ENCODE measurements at regions not wholly inside any gene's neighbourhood (a gene's known extent, or its start where the extent isn't known, plus 50 kb on each side); places are given as distances from the start of the nearest gene placed in this dataset.
A peak's percentile ranks its signal among the peaks of the same experiment; 100 is the strongest.

DNA sequence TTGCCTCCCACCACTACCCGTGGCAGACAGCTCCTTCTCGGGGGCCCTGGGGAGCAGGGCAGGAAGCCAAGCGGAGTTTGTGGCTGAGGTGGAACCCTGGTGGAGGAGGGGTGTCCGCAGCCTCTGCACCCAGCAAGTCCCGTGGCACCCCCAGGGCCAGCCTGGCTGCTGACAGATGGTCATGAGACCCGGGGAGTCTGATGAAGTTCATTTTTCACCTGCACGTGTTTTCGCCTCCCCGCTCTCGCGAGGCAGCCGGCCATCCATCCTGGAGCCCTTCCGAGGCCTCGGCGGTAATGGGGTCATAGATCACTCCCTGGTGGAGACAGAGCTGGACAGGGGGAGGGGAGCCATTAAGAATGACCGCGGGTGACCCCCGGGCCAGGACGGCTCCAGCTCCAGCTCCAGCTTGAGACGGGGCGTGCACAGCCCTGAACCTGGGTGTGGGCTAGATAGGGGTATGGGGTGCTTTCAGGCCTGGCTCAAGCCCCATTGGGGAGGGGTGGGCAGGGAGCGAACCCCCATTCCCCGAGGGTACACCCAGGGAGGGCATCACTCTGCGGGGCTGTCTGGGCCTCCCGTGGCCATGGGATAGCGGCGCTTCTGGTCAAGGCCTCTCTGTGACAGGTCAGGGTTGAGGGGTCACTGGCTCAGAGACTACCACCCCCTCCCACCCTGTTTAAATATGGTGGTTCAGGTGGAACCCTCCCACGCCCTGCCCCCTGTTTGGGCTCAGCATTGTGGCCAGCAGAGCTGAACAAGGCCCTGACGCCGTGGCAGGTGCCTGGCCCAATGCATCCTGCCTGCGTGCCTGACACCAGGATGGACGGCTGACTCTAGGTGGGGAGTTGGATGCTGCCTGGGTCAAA lies 227.4 kb upstream of the GSE1 start:
- DNase-seq (ENCODE audit: low spot score) (no peak), FAIRE-seq (no peak)

DNA sequence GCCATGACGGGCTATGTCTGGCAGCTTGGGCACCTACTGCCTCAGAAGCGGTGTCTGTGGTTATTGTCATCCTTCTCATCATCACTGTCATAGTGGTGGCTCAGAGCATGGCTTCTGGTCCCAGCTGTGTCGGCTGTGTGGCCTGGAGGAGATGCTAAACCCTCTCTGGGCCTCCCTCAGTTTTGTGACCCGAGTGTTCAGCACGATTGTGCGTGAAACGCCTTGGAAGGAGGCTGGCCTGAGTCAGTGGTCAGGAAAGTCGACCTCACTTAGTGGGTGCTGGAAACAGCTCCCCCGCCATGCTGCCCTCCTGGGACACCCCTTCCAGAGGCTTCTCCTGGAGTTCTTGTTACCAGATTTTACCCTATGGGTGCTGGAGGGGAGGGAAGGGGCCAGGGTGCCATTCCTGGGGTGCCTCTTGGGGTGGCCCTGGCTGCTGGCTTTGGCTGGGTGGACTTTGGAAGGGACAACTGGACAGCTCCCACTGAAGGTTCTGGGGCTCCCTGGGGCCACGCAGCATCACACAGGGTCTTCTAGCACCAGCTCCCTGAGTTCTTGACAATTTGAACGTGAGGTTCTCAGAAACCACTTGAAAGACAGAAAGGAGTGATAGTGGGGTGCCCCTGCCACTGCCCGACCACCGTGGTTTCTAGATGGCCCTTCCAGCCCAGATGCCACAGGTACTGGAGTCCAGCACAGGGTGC lies 226.5 kb upstream of the GSE1 start:
- DNase-seq (ENCODE audit: low spot score) (no peak), FAIRE-seq (no peak)

DNA sequence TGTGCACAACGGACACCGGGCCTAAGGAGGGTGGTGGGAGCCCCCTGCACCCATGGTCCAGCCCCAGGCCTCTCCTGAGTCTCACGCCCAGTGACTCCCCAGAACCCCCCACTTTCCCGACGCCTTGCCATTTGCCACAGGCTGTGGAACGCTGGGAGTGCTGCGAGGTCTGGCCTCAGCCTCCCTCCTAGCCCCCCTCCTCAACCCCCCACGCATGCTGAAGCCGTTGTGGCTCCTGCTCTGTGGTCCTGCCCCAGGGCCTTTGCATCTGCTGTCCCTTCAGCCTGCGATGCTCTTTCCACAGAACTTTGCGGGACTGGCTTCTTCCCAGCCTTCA lies 226.0 kb upstream of the GSE1 start:
- DNase-seq (ENCODE audit: low spot score) = no peak
- no peak for FAIRE-seq

DNA sequence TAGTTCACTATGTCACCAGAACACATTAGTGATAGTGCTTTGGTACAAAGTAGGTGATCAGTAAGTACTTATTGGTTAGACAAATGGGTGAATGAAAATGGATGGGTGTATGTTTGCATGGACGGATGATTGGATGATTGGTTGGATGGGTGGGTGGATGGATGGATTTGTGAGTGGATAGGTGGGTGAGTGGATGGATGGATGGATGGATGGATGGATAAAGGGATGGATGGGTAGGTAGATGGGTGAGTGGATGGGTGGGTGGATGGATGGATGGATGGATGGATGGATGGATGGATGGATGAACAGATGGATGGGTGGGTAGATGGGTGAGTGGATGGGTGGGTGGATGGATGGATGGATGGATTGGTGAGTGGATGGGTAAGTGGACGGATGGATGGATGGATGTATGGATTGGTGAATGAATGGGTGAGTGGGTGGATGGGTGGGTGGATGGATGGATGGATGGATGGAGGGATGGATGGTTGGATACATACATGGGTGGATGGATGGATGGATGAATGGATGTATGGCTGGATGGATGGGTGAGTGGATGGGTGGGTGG lies 225.3 kb upstream of the GSE1 start:
- FAIRE-seq (no peak), DNase-seq (ENCODE audit: low spot score) (no peak)

DNA sequence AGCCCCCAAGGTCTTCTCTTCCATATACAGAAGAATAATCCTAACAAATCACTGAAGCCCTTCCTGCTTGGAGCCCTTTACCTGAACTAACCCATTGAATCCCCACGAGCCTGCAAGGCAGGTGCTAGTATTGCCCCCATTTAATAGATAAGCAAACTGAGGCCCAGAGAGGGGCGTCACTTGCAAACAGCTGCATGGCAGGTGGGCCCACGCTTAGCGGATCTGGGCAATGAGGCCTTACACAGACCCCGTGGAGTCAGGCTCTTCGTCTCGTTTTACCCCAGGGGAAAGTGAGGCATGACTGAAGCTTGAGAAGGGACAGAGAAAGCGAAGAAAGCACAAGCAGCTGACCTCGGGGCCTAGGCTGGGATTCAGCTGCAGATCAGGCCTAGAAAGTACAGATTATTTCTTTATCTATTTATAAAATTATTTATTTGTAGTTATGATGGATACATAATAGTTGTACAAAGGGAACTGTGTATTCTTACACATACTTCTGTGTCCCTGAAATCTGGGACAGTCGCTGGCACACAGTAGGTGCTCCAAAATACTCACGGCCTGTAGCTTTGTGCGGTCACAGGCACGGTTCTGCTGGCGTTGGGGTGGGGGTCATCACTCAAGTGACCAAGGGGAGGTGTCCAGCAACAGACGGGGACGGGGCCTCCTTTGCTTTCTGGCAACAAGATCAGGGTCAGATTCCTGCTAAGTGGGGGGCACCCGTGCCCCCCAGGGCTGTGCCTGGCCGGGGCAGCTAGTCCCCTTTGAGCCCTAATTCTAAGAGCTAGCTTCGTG lies 223.2 kb upstream of the GSE1 start:
- DNase-seq (ENCODE audit: low spot score) = no peak
- no peak for FAIRE-seq

DNA sequence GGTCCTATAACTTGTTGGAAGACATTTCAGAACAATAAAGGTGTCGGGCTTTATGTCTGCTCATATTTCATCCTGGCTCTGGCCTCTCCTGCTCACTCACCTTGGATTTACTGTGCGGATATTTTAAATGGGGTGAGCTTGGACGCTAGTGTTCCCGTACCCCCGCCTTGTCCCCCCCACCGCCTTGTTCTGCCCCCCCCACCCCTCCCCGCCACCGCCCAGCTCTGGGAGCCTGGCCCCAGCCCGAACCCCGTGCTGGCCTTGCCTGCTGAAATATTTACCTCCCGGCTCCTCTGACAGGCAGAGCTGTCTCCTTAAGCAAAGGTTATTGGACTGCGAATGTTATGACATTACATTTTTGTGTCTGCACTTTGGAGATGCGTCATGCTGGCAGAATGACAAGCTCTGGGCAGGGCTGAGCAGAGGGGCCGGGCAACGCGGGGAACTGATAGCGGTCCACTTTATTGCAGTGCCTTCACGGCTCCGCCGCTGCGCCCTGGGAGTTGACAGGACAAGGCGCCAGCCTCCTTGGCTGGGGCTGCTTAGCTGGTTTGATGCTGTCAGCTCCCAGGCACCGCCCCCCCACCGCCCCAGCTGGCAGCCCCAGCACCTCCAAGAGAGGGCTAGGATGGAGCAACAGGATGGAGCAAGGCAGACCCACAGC lies 222.5 kb upstream of the GSE1 start:
- FAIRE-seq (peak; percentile 44), DNase-seq (ENCODE audit: low spot score) (peak; percentile 86)

DNA sequence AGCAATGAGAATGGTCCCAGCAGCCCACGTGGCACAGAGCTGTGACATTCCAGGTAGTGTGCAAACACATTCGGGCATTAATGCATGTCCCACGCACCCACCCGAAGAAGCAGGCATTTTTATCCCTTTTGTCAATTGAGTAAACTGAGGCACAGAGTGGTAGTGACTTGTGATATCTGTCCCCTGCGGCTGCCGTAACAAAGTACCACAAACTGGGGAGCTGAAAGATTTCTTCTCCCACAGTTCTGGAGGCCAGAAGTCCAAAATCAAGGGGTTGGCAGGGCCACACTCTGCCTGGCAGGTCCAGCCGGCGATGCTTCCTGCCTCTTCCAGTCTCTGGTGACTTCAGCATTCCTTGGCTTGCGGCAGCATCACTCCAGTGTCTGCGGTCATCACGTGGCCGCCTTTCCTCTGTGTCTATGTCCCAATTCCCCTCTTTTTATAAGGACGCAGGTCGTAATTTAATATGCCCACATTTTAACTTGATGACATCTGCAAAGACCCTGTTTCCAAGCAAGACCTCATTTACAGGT lies 221.9 kb upstream of the GSE1 start:
- FAIRE-seq (no peak), DNase-seq (ENCODE audit: low spot score) (no peak)

DNA sequence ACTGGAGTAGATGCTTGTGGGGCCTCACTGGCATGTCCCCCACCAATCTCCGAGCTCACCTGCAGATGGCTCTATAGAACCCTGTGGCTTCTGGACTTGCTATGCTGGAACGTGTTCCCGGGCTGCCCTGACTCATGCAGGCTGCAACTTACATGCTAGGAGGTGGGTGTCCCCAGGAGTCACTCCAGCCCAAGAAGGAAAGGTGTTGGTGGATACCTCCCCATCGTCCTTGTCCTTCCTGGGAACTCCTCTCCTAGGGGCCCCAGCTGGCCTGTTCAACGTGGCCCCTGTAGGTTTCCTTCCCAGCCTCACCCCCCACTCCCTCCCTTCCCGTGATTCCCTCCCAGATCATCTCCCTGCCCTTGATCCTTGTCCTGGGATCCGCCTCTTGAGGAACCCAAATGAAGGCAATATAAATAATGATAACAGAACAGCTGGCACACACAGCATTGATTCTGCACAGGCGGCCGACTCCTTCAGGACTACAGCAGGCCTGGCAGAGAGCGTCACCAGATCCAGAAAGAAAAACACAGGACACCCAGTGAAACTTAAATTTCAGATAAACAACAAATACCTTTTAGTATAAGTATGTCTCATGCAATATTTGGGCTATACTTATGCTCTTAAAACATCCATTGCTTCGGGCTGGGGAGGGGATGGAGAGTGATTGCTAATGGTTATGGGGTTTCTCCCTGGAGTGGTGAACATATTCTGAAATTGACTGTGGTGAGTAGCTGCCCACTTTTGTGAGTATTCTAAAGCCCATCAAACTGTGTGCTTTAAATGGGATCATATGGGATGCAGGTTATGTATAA lies 221.1 kb upstream of the GSE1 start:
- no peak for FAIRE-seq
- no peak for DNase-seq (ENCODE audit: low spot score)

DNA sequence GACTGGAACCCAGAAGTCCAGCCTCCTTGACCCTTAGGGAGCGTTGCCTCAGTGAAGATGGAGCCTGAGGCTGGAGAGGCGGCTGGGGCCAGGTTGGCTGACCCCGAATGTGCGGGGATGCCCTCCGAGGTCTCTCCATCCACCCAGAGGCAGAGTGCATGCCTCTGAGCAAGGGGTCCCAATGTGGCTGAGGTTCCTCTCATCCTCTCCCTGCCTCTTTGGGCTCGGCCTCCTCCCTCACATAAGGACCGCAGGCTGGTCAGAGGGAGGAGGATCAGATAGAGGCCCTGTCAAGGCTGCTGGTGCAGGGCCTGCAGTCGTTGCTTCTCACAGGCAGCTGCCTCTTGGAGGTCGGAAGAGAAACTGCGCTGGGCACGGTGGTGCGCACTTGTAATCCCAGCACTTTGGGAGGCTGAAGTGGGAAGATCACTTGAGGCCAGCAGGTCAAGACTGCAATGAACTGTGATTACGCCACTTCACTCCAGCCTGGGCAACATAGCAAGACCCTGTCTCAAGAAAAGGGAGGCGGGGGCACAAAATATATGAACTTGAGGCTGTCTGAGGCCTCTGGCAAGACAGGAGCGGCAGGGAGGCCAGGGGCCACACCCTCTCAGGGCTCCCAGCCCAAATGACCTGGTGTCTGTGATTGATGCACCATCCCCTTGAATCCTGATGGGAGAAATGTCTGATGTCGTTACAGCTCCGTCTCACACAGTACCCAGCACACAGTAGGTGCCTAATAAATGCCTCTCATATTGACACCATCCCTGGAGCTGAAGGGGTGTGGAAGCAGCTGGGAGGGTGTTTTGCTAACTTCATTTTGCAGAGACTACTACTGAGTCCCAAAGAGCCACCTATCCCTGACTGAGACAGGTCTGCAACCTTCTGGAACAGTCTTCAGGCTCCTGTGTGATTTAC lies 220.1 kb upstream of the GSE1 start:
- DNase-seq (ENCODE audit: low spot score) = no peak
- no peak for FAIRE-seq

DNA sequence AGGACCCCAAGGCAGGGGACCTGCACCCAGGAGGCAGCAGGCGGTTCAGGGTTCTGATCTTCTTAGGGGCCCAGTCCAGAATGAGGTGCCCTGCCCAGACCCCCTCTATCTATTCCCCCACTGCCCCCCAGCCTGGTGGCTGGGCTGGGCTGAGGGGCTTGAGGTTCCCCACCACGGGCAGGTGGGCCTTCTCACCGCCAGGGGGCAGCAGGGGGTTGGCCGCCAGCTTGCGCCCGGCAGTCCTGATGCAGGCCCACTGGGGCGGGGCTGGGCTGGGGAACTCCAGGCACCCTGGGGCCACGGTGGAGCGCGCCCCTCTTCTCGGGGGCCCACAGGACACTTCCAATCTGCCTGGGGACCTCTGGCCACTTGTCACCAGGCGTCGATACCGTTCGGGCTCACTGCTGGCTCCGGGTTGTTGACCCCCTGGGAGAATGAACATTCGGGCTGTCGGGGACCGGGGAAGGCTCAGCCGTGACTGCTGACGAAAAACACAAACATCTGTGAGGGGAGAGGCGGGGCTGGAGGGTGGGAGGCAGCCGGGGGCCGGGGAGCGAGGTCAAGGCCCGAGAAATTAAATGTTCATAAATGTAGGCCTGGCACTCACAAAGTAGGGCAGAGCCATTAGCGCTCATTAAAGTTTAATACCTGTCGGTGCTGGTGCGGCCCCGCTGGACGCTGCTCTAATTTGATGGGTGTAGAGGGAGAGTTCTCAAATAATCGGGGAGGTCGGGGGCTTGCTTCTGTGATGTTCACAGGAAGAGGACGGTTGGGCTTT lies 219.3 kb upstream of the GSE1 start:
- DNase-seq (ENCODE audit: low spot score) = no peak

DNA sequence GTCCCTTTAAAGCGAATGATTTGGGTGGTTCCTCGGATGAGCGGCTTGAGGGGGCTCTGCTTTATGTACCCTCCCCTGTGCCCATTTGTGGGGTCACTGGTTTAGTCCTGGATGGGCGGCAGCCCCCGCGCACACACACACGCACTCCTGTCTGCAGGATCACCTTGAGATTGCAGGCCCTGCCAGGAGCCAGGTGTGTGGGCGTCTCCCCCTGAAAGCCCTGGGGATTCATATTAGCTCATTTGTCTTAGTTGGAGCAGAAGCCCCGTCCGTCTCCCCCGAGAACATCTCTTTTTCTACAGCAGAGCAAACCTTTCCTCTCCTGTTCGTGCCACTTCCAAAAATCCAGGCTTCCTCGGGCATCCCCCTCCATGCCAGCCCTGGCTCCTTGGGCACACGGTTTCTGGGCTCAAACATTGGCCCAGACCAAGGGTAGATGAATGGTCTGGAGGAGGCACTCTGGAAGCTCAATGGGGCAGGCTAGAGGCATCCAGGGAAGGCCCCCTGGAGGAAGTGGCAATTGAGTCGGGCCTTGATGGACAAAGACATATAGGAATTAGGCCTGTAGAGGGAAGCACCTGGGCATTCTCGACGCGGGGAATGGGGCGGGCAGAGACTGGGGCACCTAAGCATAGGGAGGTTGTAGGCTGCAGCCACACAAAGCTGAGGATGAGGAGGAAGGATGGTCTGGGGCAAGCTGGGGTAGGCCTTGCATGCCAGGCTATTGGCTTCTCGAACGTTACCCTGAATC lies 218.5 kb upstream of the GSE1 start:
- FAIRE-seq = no peak

More for the DNA sequence above, 219.3 kb upstream of the GSE1 start:
- FAIRE-seq = no peak

DNA sequence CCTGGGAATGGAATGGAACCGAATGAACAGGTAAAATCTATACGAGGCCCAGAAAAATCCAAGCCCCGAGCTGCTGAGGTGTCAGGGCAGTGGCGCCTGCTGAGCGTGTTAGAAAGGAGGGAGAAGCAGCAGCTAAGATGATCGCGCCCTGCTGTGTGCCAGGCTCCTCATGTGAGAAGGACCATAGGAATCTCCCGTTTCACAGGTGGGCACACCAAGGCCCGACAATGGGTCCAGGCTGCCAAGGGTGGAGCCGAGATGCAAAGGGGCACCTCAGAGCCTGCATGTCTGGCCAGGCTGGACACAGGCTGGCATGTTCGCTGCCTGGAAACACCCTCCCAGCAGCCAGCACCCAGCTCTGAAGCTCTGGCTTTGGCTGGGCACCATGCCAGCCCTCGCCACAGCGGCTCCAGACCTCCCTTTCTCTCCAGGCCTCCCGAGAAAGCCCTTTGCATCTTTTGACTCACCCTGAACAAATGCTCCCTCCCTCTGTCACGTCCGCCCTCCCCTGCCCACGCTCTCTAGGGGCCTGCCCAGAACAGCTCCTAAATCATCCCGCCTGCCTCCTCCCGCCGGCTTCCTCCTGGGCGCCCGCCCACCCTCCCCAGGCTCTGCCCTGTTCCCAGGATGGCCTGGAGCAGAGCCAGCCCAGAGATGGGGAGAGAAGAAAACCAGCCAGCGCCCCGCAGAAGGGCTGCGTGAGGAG lies 217.8 kb upstream of the GSE1 start:
- FAIRE-seq = peak; percentile 84
- peak; percentile 96 for DNase-seq (ENCODE audit: low spot score)

More for the DNA sequence above, 218.5 kb upstream of the GSE1 start:
- DNase-seq (ENCODE audit: low spot score) = no peak

DNA sequence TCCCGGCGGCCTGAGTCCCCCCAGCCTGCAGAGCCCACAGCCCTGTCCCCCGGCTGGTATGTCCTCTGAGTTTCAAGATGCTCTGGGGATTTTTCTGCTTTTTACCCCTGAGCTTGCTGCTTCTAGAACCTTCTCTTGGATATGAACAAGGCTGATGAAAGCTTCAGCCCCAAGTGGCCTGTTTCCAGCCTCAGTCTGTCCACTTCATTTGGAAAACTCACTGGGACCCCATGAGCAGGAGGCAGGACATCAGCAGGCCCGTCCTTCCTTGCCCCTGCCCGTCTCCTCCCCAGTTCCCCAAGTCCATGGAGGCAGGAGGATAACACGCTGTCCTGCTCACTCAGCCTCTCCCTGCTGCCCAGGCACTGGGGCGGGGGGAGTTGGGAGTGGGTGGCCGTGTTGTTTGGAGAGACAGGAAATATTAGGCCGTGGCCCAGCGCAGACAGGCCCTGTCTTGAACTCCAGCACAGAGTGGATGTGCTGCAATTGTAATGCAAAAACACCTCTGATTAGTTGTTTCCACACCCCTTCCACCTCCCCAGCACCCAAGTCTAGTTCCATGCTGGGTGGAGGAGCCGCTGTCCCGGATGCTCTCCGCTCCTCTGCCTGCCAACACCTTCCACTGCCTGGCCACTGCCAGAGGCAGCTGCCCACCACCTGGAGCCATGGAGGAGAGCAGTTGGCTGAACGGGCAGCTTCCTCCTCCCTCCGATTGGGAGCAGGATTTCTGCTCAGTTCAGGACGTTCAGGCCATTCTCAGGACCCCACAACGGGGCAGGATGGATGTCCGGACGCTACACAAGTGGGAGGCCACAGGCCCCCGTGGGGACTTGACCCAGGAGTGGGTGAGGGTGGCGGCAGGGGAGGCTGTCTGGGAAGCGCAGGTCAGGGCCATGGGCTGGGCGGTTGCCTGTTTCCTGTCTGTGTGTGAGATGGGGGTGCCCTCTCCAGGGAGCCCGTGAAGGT lies 216.9 kb upstream of the GSE1 start:
- DNase-seq (ENCODE audit: low spot score) (no peak), FAIRE-seq (no peak)

DNA sequence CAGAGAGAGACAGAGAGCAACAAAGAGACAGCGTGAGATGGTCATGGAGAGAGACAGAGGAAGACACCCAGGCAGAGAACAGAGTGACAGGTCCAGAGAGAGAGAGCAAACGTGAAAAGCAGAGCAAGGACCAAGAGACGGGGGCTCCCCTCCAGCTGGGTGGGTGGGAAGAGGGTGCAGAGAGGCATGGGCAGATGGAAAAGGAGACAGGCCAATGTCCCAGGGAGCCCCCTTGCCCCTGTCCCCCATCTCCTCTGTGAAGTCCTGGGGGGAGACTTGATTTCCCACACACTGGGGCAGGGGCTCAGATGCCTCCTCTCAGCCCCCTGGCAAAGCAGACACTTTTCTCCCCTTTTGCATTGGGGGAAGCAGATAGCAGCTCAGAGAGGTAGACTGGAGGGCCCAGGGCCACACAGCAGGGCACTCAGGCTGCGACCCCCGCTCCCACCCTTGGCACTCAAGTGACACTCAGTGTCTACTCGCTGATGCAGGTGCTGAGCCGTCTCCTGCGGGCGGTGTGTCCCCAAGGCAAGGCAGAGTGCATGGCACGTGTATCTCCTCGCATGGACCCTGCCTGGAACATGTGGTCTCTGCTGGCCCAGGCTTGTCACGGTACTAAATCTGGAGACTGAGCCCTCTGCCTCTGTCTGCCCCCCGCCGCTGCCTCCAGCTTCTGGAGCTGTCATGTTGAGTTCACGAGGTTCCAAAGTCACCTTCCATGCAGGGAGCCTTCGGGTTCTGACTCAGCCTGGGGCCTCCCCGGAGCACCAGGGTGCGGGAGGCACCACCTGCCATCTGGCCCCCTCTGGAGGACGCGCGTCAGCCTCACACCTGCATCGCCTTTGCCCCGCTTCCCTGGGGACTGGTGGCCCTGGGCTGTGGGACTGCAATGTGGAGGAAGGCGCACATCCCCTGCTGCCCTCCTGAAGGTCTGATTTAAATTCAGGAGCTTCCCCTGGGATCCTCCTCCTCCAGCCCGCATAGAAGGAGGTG lies 215.9 kb upstream of the GSE1 start:
- no peak for FAIRE-seq
- peak; percentile 41 for DNase-seq (ENCODE audit: low spot score)

Measured in RCC 7860 (cell line).